B cell (primary cell): ENCODE measurements at regions not wholly inside any gene's neighbourhood (a gene's known extent, or its start where the extent isn't known, plus 50 kb on each side); places are given as distances from the start of the nearest gene placed in this dataset.

Experiments
- EZH2 ChIP-seq: IDR thresholded peaks from 2 replicates; pipeline ENCODE4 v1.6.1; 2012; ENCODE audit warnings: borderline replicate concordance, low read depth, mild to moderate bottlenecking, moderate library complexity, low read length; ENCODE audit not compliant: insufficient read depth, poor library complexity, severe bottlenecking
- TF ChIP-seq, protein P1 (sequence below): fragments of 200-600 bp; IDR thresholded peaks from one replicate; pipeline ENCODE4 v1.8.0; 2022; ENCODE audit warnings: antibody characterized with exemption, mild to moderate bottlenecking

DNA sequence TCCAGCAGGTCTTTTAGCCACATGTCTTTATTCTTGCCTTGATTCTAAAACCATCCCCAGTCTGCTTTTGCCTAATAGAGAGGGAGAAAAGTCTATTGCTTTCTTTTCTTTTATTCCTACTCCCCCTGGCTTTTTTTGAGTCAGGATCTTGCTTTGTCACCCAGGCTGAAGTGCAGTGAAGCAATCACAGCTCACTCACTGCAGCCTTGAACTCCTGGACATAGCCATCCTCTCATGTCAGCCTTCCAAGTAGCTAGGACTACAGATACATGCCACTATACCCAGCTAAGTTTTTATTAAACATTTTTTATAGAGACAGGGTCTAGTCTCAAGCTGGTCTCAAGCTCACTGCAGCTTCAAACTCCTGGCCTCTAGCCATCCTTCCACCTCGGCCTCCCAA, 72.5 kb upstream of the PAXBP1 start:
- TF ChIP-seq, protein P1, sequence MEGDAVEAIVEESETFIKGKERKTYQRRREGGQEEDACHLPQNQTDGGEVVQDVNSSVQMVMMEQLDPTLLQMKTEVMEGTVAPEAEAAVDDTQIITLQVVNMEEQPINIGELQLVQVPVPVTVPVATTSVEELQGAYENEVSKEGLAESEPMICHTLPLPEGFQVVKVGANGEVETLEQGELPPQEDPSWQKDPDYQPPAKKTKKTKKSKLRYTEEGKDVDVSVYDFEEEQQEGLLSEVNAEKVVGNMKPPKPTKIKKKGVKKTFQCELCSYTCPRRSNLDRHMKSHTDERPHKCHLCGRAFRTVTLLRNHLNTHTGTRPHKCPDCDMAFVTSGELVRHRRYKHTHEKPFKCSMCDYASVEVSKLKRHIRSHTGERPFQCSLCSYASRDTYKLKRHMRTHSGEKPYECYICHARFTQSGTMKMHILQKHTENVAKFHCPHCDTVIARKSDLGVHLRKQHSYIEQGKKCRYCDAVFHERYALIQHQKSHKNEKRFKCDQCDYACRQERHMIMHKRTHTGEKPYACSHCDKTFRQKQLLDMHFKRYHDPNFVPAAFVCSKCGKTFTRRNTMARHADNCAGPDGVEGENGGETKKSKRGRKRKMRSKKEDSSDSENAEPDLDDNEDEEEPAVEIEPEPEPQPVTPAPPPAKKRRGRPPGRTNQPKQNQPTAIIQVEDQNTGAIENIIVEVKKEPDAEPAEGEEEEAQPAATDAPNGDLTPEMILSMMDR: no peak
- no peak for TF ChIP-seq EZH2
